ENCODE measurements at regions not wholly inside any gene's neighbourhood (a gene's known extent, or its start where the extent isn't known, plus 50 kb on each side); places are given as distances from the start of the nearest gene placed in this dataset.
A peak's percentile ranks its signal among the peaks of the same experiment; 100 is the strongest.

DNA sequence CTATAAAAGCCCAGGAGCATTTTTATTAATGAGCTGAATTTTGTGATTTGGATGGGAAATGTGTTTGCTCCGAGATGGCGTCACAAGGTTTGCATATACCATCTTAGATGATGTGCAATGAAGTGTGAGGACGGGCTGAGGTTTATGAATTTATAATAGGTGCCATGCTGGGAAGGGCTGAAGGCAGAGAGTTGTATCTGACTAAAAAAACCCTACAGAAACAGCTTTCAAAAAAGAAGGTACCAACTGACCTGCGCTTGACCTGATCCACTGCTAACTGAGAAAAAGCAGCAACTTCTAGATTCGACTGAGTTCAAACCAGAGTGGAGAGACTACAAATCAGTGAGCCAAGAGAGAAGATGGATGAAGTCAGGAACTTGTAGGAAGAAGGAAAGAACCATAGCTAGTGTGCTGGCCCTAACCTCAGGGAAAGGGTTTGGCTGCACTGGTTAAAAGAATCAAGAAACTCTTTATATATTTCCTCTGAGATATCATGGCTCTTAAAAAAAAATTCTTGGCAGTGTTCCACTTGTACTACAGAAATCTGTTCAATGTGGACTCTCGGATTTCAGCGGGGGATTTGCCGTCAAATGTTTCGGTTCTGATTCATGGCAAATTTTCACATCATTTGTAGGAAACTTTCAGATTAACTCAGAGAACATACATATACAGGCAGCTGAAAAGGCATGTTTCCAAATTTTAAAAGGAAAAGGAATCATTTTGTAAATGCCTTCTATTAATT lies 56.5 kb upstream of the HDGFL1 start:
- H3K27ac ChIP-seq: no peak overlapping the region
- TF ChIP-seq, protein P1, sequence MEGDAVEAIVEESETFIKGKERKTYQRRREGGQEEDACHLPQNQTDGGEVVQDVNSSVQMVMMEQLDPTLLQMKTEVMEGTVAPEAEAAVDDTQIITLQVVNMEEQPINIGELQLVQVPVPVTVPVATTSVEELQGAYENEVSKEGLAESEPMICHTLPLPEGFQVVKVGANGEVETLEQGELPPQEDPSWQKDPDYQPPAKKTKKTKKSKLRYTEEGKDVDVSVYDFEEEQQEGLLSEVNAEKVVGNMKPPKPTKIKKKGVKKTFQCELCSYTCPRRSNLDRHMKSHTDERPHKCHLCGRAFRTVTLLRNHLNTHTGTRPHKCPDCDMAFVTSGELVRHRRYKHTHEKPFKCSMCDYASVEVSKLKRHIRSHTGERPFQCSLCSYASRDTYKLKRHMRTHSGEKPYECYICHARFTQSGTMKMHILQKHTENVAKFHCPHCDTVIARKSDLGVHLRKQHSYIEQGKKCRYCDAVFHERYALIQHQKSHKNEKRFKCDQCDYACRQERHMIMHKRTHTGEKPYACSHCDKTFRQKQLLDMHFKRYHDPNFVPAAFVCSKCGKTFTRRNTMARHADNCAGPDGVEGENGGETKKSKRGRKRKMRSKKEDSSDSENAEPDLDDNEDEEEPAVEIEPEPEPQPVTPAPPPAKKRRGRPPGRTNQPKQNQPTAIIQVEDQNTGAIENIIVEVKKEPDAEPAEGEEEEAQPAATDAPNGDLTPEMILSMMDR (IDR thresholded peaks at IDR 0.05): no peak
- no peak for TF ChIP-seq ZFX (IDR thresholded peaks at IDR 0.05; ENCODE audit: borderline replicate concordance)

- H3K27ac ChIP-seq: no peak overlapping the region
- TF ChIP-seq ZFX (IDR thresholded peaks at IDR 0.05; ENCODE audit: borderline replicate concordance): no peak
- TF ChIP-seq, protein P1 (IDR thresholded peaks at IDR 0.05): no peak
Measured at GRCh38 chr6:22513667-22514066, 55.7 kb upstream of the HDGFL1 start.

DNA sequence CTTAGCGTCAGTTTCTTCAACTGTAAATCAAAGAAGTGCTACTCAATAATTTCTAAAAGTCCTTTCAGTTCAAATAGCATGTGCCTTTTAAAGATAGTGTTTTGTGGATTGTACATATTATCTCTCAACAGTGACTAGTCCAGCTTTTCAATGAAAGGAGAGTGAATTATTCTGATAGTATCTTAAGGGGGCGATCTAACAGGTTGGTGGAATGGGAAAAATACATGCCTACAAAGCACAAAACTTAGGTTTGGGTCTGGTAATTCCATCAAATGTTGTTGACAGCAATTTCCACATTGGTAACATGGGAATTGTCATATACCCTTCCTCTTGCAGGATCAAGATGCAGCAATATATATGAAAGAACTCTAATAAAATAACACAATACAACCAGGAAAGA lies 50.1 kb upstream of the HDGFL1 start:
- H3K27ac ChIP-seq: no peak overlapping the region
- TF ChIP-seq, protein P1 (IDR thresholded peaks at IDR 0.05): peak; percentile 32
- TF ChIP-seq ZFX (IDR thresholded peaks at IDR 0.05; ENCODE audit: borderline replicate concordance): no peak
